HCT116 (cell line): ENCODE measurements at regions not wholly inside any gene's neighbourhood (a gene's known extent, or its start where the extent isn't known, plus 50 kb on each side); places are given as distances from the start of the nearest gene placed in this dataset.

Experiments used
- ATAC-seq: fragments of 200-7000 bp; cut with Tn5 transposase; 2 replicates; pipeline ENCODE4 v1.9.1; 2020; ENCODE audit warnings: mild to moderate bottlenecking, moderate library complexity
- BruUV-seq: library from RNA; stranded (reverse); fragments of 400-500 nt; replicated peaks from 2 replicates; lab custom pipeline; 2021; lab: Mats Ljungman, UMichigan
- CTCF ChIA-PET: fragments of 300-600 bp; sonication (Branson Sonifier 250); formaldehyde crosslinking; loops from one replicate; lab custom pipeline; 2021; ENCODE audit warnings: antibody characterized with exemption; lab: Charles Lee
- POLR2A ChIA-PET: fragments of 300-600, 350-600 bp; sonication (Branson Sonifier 250); formaldehyde crosslinking; loops from one replicate; lab custom pipeline; 2021; ENCODE audit warnings: antibody characterized with exemption; lab: Charles Lee
- RAD21 ChIA-PET, 2 experiments: fragments of 300-600 bp; sonication (Branson Sonifier 250); formaldehyde crosslinking; loops; one replicate each; lab custom pipeline; 2023; ENCODE audit warnings: low total read pairs in 2 of 2; ENCODE audit not compliant: uncharacterized antibody in 2 of 2, unreplicated experiment in 2 of 2, low non-redundant PET in 1 of 2; lab: Charles Lee
- DNase-seq: peaks from one replicate; pipeline ENCODE4 v3.0.0-alpha.2; 2010; ENCODE audit warnings: low read depth, low spot score
- H2AFZ ChIP-seq: fragments of 200-600 bp; shearing (Covaris generic), sonication (generic); 2 replicates; pipeline ENCODE4 v1.6.1; 2017; ENCODE audit warnings: low read depth, mixed run types, mixed read lengths, antibody characterized with exemption, low read length; ENCODE audit not compliant: poor library complexity, severe bottlenecking
- H3K27ac ChIP-seq: 2 replicates; pipeline ENCODE4 v1.5.1; 2012; ENCODE audit warnings: low read depth, low read length
- H3K27me3 ChIP-seq: fragments of 200-600 bp; sonication (generic); 2 replicates; pipeline ENCODE4 v1.6.1; 2016; ENCODE audit warnings: mixed run types, low read length, mixed read lengths; ENCODE audit not compliant: insufficient read depth
- H3K36me3 ChIP-seq, 2 experiments: fragments of 200-500 bp in 1 of 2; fragments of 200-600 bp in 1 of 2; sonication (Bioruptor generic) in 1 of 2; sonication (generic) in 1 of 2; 2 replicates each; pipeline versions ENCODE4 v1.5.1 to v1.6.1; 2014 to 2016; ENCODE audit warnings: low read length in 2 of 2, inconsistent platforms in 1 of 2, mixed read lengths in 1 of 2, mixed run types in 1 of 2; ENCODE audit not compliant: insufficient read depth in 2 of 2, control insufficient read depth in 1 of 2
- H3K4me1 ChIP-seq, 2 experiments: fragments of 200-600 bp in 1 of 2; sonication (generic) in 1 of 2; 2 replicates each; pipeline versions ENCODE4 v1.5.1 to v1.6.1; 2012 to 2017; ENCODE audit warnings: low read length in 2 of 2, inconsistent platforms in 1 of 2, mild to moderate bottlenecking in 1 of 2, mixed read lengths in 1 of 2, mixed run types in 1 of 2, moderate library complexity in 1 of 2; ENCODE audit not compliant: insufficient read depth in 2 of 2, control insufficient read depth in 1 of 2
- H3K4me2 ChIP-seq: fragments of 200-600 bp; sonication (generic); 2 replicates; pipeline ENCODE4 v1.6.1; 2017; ENCODE audit warnings: mixed run types, low read length, mixed read lengths
- H3K4me3 ChIP-seq, 2 experiments: fragments of 200-600 bp in 1 of 2; sonication (generic) in 1 of 2; replicated peaks in 1 of 2; 2 replicates each; pipeline ENCODE4 v1.5.1; 2011 to 2016; ENCODE audit warnings: low read length in 2 of 2, control low read depth in 1 of 2, low read depth in 1 of 2, mild to moderate bottlenecking in 1 of 2, mixed read lengths in 1 of 2, mixed run types in 1 of 2
- H3K79me2 ChIP-seq: fragments of 200-600 bp; sonication (generic); 2 replicates; pipeline ENCODE4 v1.6.1; 2017; ENCODE audit warnings: mild to moderate bottlenecking, mixed run types, low read length, moderate library complexity, mixed read lengths; ENCODE audit not compliant: insufficient read depth
- H3K9ac ChIP-seq: fragments of 200-600 bp; sonication (generic); 2 replicates; pipeline ENCODE4 v1.6.1; 2016; ENCODE audit warnings: low read length, mixed read lengths
- H3K9me2 ChIP-seq: fragments of 200-600 bp; sonication (generic), shearing (Covaris generic); 2 replicates; pipeline ENCODE4 v1.6.1; 2017; ENCODE audit warnings: mixed run types, mild to moderate bottlenecking, moderate library complexity; ENCODE audit not compliant: insufficient read depth
- H3K9me3 ChIP-seq, 2 experiments: fragments of 200-500 bp in 1 of 2; fragments of 200-600 bp in 1 of 2; sonication (Bioruptor generic) in 1 of 2; sonication (generic) in 1 of 2; 2 replicates each; pipeline ENCODE4 v1.6.1; 2014 to 2017; ENCODE audit warnings: low read length in 2 of 2, mixed read lengths in 2 of 2, inconsistent platforms in 1 of 2, low read depth in 1 of 2, mild to moderate bottlenecking in 1 of 2, mixed run types in 1 of 2, moderate library complexity in 1 of 2; ENCODE audit not compliant: control insufficient read depth in 1 of 2, insufficient read depth in 1 of 2
- H4K20me1 ChIP-seq: fragments of 200-600 bp; sonication (generic), shearing (Covaris generic); 2 replicates; pipeline ENCODE4 v1.6.1; 2017; ENCODE audit warnings: mixed run types, mild to moderate bottlenecking, moderate library complexity; ENCODE audit not compliant: insufficient read depth
- ATF3 ChIP-seq: IDR thresholded peaks from 2 replicates; pipeline ENCODE4 v1.6.1; 2012
- CBX3 ChIP-seq: IDR thresholded peaks from 2 replicates; pipeline ENCODE4 v1.6.1; 2012; ENCODE audit warnings: low read depth
- EGR1 ChIP-seq: IDR thresholded peaks from 2 replicates; pipeline ENCODE4 v1.6.1; 2012; ENCODE audit warnings: low read depth
- ELF1 ChIP-seq: IDR thresholded peaks from 2 replicates; pipeline ENCODE4 v1.6.1; 2012; ENCODE audit warnings: low read depth, borderline replicate concordance
- EZH2 ChIP-seq: fragments of 200-600 bp; sonication (generic); IDR thresholded peaks from 2 replicates; pipeline ENCODE4 v1.6.1; 2017; ENCODE audit warnings: antibody characterized with exemption, mixed run types
- EZH2phosphoT487 ChIP-seq: fragments of 200-600 bp; IDR thresholded peaks from 2 replicates; pipeline ENCODE4 v1.6.1; 2018; ENCODE audit warnings: antibody characterized with exemption, borderline replicate concordance
- FOSL1 ChIP-seq: IDR thresholded peaks from 2 replicates; pipeline ENCODE4 v1.6.1; 2012; ENCODE audit warnings: low read depth
- JUND ChIP-seq: IDR thresholded peaks from 2 replicates; pipeline ENCODE4 v1.6.1; 2012
- POLR2AphosphoS5 ChIP-seq: IDR thresholded peaks from 2 replicates; pipeline ENCODE4 v1.6.1; 2011; ENCODE audit warnings: mild to moderate bottlenecking, low read depth, low read length, moderate library complexity
- RAD21 ChIP-seq: IDR thresholded peaks from 2 replicates; pipeline ENCODE4 v1.6.1; 2012; ENCODE audit warnings: low read depth, mild to moderate bottlenecking
- SIN3A ChIP-seq: IDR thresholded peaks from 2 replicates; pipeline ENCODE4 v1.6.1; 2012; ENCODE audit warnings: low read depth
- SP1 ChIP-seq: IDR thresholded peaks from 2 replicates; pipeline ENCODE4 v1.6.1; 2012; ENCODE audit warnings: low read depth
- SRF ChIP-seq: IDR thresholded peaks from 2 replicates; pipeline ENCODE4 v1.6.1; 2012; ENCODE audit warnings: low read depth
- TCF7L2 ChIP-seq: IDR thresholded peaks from 2 replicates; pipeline ENCODE4 v1.7.0; 2011; ENCODE audit warnings: borderline replicate concordance, inconsistent platforms; ENCODE audit not compliant: insufficient read depth, insufficient read length; ENCODE audit errors: extremely low read depth
- YY1 ChIP-seq: IDR thresholded peaks from 2 replicates; pipeline ENCODE4 v1.6.1; 2011; ENCODE audit warnings: low read length, low read depth, moderate library complexity, mild to moderate bottlenecking; ENCODE audit not compliant: insufficient replicate concordance; ENCODE audit errors: extremely low read depth
- ZFX ChIP-seq: fragments of 450-650 bp; IDR thresholded peaks from 2 replicates; pipeline ENCODE4 v1.6.1; 2017
- ZNF274 ChIP-seq: fragments of 200-500 bp; sonication (Bioruptor generic); IDR thresholded peaks from 2 replicates; pipeline ENCODE4 v1.6.1; 2014; ENCODE audit warnings: mild to moderate bottlenecking, low read depth, low read length, inconsistent platforms
- intact Hi-C: fragments of 100-400 bp; cut with micrococcal nuclease; formaldehyde crosslinking; loops from 2 replicates; pipeline ENCODE4 v1.10.0; 2022
- TF ChIP-seq, protein P1 (sequence below), 3 experiments: fragments of 200-600 bp in 1 of 3; sonication (generic) in 1 of 3; IDR thresholded peaks in 2 of 3; conservative IDR thresholded peaks in 1 of 3; 2 replicates each; pipeline ENCODE4 v1.5.1; 2012 to 2017; ENCODE audit warnings: low read depth in 2 of 3, low read length in 2 of 3, antibody characterized with exemption in 1 of 3, borderline replicate concordance in 1 of 3, control low read depth in 1 of 3, mild to moderate bottlenecking in 1 of 3, mixed read lengths in 1 of 3, mixed run types in 1 of 3, moderate library complexity in 1 of 3; ENCODE audit not compliant: insufficient read depth in 1 of 3
- TF ChIP-seq, protein P2 (sequence below): IDR thresholded peaks from 2 replicates; pipeline ENCODE4 v1.6.1; 2011; ENCODE audit warnings: mild to moderate bottlenecking, low read length, moderate library complexity; ENCODE audit not compliant: insufficient replicate concordance; ENCODE audit errors: extremely low read depth

GRCh38 chr16:61182391-61182790 lies 853.8 kb downstream of the CDH8 start:
- Histone ChIP-seq H3K4me3 (no peak overlapping the region), H3K27ac (no peak overlapping the region), H3K4me1 (no peaks in the 10 kb centered on the region), H3K9me2 (no peaks in the 10 kb centered on the region), H3K36me3 (no peaks in the 10 kb centered on the region), H4K20me1 (no peaks in the 10 kb centered on the region), H3K9ac (no peak overlapping the region), H3K4me2 (no peak overlapping the region), H2AFZ (no peak overlapping the region), H3K9me3 (peaks cover 11 to 45% of the 10 kb centered on the region in 2 experiments; a peak in 3 of 4 replicates), H3K79me2 (no peaks in the 10 kb centered on the region)
- ATAC-seq (no peak), DNase-seq (no peak)
- intact Hi-C loops = no loop called here
- POLR2A ChIA-PET = no interaction called here
- CTCF ChIA-PET = no interaction called here
- RAD21 ChIA-PET = no interaction called here
- no TSS peak for BruUV-seq
- TF ChIP-seq FOSL1 (no peak), RAD21 (no peak), EZH2phosphoT487 (no peak), TCF7L2 (no peak), YY1 (no peak), SIN3A (no peak), EGR1 (no peak), SP1 (no peak)
- TF ChIP-seq, protein P1, sequence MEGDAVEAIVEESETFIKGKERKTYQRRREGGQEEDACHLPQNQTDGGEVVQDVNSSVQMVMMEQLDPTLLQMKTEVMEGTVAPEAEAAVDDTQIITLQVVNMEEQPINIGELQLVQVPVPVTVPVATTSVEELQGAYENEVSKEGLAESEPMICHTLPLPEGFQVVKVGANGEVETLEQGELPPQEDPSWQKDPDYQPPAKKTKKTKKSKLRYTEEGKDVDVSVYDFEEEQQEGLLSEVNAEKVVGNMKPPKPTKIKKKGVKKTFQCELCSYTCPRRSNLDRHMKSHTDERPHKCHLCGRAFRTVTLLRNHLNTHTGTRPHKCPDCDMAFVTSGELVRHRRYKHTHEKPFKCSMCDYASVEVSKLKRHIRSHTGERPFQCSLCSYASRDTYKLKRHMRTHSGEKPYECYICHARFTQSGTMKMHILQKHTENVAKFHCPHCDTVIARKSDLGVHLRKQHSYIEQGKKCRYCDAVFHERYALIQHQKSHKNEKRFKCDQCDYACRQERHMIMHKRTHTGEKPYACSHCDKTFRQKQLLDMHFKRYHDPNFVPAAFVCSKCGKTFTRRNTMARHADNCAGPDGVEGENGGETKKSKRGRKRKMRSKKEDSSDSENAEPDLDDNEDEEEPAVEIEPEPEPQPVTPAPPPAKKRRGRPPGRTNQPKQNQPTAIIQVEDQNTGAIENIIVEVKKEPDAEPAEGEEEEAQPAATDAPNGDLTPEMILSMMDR (IDR thresholded peaks at IDR 0.05 in 2 of 3, conservative IDR thresholded peaks at IDR 0.05 in 1 of 3; ENCODE audit: borderline replicate concordance in 1 of 3, insufficient read depth in 1 of 3, low read depth in 2 of 3, low read length in 2 of 3) = no peak
- TF ChIP-seq, all 23 proteins: peak for 0
- H3K27me3 ChIP-seq = no peaks in the 10 kb centered on the region

DNA sequence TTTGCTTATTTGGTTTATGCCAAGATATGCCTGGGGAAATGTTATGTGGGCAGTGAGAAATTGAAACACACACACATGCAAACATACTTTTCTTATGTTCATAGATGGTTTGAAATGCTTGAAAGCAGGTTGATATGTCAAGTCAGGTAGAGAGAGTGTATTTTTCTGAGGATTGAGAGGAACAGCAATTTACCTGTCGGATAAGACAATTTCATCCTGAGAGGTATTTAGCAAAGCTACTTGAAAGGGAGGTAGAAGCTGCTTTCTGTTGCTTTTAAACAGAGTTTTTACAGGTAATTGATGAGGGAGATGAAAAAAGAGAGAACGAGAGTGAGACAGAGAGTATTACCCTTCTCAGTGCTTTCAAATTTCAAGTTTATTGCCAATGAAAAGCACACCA lies 854.3 kb downstream of the CDH8 start:
- ATAC-seq = no peak
- BruUV-seq = no TSS peak
- TF ChIP-seq ATF3 (no peak), ELF1 (no peak), ZNF274 (no peak), TCF7L2 (no peak), POLR2AphosphoS5 (no peak), FOSL1 (no peak), EZH2phosphoT487 (no peak), ZFX (no peak), JUND (no peak), SP1 (no peak), SRF (no peak), CBX3 (no peak), EZH2 (no peak)
- TF ChIP-seq, protein P2, sequence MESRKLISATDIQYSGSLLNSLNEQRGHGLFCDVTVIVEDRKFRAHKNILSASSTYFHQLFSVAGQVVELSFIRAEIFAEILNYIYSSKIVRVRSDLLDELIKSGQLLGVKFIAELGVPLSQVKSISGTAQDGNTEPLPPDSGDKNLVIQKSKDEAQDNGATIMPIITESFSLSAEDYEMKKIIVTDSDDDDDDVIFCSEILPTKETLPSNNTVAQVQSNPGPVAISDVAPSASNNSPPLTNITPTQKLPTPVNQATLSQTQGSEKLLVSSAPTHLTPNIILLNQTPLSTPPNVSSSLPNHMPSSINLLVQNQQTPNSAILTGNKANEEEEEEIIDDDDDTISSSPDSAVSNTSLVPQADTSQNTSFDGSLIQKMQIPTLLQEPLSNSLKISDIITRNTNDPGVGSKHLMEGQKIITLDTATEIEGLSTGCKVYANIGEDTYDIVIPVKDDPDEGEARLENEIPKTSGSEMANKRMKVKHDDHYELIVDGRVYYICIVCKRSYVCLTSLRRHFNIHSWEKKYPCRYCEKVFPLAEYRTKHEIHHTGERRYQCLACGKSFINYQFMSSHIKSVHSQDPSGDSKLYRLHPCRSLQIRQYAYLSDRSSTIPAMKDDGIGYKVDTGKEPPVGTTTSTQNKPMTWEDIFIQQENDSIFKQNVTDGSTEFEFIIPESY = no peak

More for the DNA sequence above, 854.3 kb downstream of the CDH8 start:
- Histone ChIP-seq H3K27ac (no peak overlapping the region), H3K9me3 (peaks cover 11 to 42% of the 10 kb centered on the region in 2 experiments; a peak in 2 of 4 replicates), H3K4me2 (no peak overlapping the region), H3K36me3 (no peaks in the 10 kb centered on the region), H2AFZ (no peak overlapping the region), H3K4me1 (no peaks in the 10 kb centered on the region), H3K4me3 (no peak overlapping the region), H3K9me2 (no peaks in the 10 kb centered on the region), H4K20me1 (no peaks in the 10 kb centered on the region), H3K27me3 (no peaks in the 10 kb centered on the region), H3K79me2 (no peaks in the 10 kb centered on the region), H3K9ac (no peak overlapping the region)
- DNase-seq = no peak
- intact Hi-C loops = no loop called here
- ChIA-PET RAD21 (no interaction called here), CTCF (no interaction called here), POLR2A (no interaction called here)
